CD8-positive, alpha-beta memory T cell (primary cell): ENCODE measurements at regions not wholly inside any gene's neighbourhood (a gene's known extent, or its start where the extent isn't known, plus 50 kb on each side); places are given as distances from the start of the nearest gene placed in this dataset.

ENCODE experiments used
- CTCF ChIA-PET: fragments of 350-600 bp; sonication (Branson Sonifier 250); formaldehyde crosslinking; loops from one replicate; lab custom pipeline; 2021; ENCODE audit warnings: antibody characterized with exemption; lab: Charles Lee
- POLR2A ChIA-PET: fragments of 350-600 bp; sonication (Branson Sonifier 250); formaldehyde crosslinking; loops from one replicate; lab custom pipeline; 2021; ENCODE audit warnings: antibody characterized with exemption; lab: Charles Lee
- DNase-seq, 5 donors: peaks; one replicate each; pipeline versions ENCODE4 v3.0.0 to v3.0.0-alpha.2; 2020 to 2022; ENCODE audit warnings: mixed read lengths in 1 of 5
- H3K27ac ChIP-seq: one replicate; pipeline ENCODE4 v1.7.0; 2013; ENCODE audit warnings: low read depth, mild to moderate bottlenecking, low read length, moderate library complexity
- H3K27me3 ChIP-seq: 2 replicates; pipeline ENCODE4 v1.7.0; 2013; ENCODE audit warnings: low read length, mild to moderate bottlenecking; ENCODE audit not compliant: insufficient read depth, poor library complexity, severe bottlenecking
- H3K36me3 ChIP-seq: 2 replicates; pipeline ENCODE4 v1.7.0; 2013; ENCODE audit warnings: mild to moderate bottlenecking, low read length, moderate library complexity; ENCODE audit not compliant: insufficient read depth
- H3K4me1 ChIP-seq: 2 replicates; pipeline ENCODE4 v1.7.0; 2013; ENCODE audit warnings: mild to moderate bottlenecking, low read length, moderate library complexity; ENCODE audit not compliant: insufficient read depth
- H3K4me3 ChIP-seq: 2 replicates; pipeline ENCODE4 v1.7.0; 2013; ENCODE audit warnings: mild to moderate bottlenecking, low read length
- H3K9me3 ChIP-seq: 2 replicates; pipeline ENCODE4 v1.7.0; 2013; ENCODE audit warnings: mild to moderate bottlenecking, low read length
- H3K27ac Mint-ChIP-seq, 8 donors: one replicate each; pipeline ENCODE4 v1.8.0; 2020 to 2021; ENCODE audit warnings: mixed read lengths in 8 of 8, mild to moderate bottlenecking in 6 of 8, inconsistent platforms in 3 of 8, moderate library complexity in 3 of 8
- H3K27me3 Mint-ChIP-seq, 2 donors: one replicate each; pipeline ENCODE4 v1.8.0; 2020 to 2021; ENCODE audit warnings: mixed read lengths in 2 of 2, mild to moderate bottlenecking in 1 of 2, moderate library complexity in 1 of 2
- H3K36me3 Mint-ChIP-seq, 3 donors: one replicate each; pipeline ENCODE4 v1.8.0; 2020 to 2021; ENCODE audit warnings: mixed read lengths in 3 of 3, inconsistent platforms in 1 of 3, mild to moderate bottlenecking in 1 of 3
- H3K4me1 Mint-ChIP-seq, 3 donors: one replicate each; pipeline ENCODE4 v1.8.0; 2020 to 2021; ENCODE audit warnings: mixed read lengths in 3 of 3, inconsistent platforms in 1 of 3, mild to moderate bottlenecking in 1 of 3
- H3K4me3 Mint-ChIP-seq, 7 donors: one replicate each; pipeline ENCODE4 v1.8.0; 2020 to 2021; ENCODE audit warnings: mixed read lengths in 7 of 7, mild to moderate bottlenecking in 6 of 7, moderate library complexity in 4 of 7, inconsistent platforms in 2 of 7
- H3K9me3 Mint-ChIP-seq, 5 donors: one replicate each; pipeline ENCODE4 v1.8.0; 2020 to 2022; ENCODE audit warnings: mixed read lengths in 5 of 5, mild to moderate bottlenecking in 3 of 5, moderate library complexity in 2 of 5, inconsistent platforms in 1 of 5

DNA sequence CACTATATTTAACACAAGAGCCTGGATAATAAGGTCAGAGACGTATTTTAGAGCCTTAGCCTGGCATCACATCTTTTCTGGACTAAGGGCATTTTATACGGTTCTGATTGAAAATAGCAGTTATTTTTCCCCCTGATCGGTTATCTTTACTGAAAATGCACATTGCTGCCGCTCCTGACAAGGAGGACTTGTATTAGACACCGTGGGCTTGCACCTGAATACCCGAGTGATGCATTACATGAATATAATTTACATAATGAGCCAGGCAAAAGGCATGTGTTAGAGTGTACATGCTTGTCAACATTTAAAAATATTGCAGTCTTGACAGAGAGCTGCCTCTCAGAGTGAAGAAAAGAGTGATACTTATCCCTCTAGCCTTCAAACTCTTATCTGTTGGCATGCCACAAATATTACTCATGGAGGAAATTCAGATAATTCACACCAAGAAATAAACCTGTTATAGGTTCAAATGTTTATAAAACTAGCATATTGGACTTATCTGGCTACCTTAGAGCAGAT is 470.5 kb upstream of the ETAA1 start:
- peaks cover 0 to 6% (median 0%) of the 10 kb centered on the region in 5 donors for H3K9me3 Mint-ChIP-seq
- Histone ChIP-seq H3K4me3 (no peak overlapping the region), H3K36me3 (no peaks in the 10 kb centered on the region), H3K27me3 (no peaks in the 10 kb centered on the region), H3K27ac (no peak overlapping the region), H3K9me3 (no peaks in the 10 kb centered on the region), H3K4me1 (no peaks in the 10 kb centered on the region)
- POLR2A ChIA-PET = no interaction called here
- no peak overlapping the region for H3K27ac Mint-ChIP-seq
- no peaks in the 10 kb centered on the region for H3K27me3 Mint-ChIP-seq
- DNase-seq = no peak
- H3K4me3 Mint-ChIP-seq = no peak overlapping the region
- H3K36me3 Mint-ChIP-seq = no peaks in the 10 kb centered on the region
- CTCF ChIA-PET = no interaction called here
- no peaks in the 10 kb centered on the region for H3K4me1 Mint-ChIP-seq

DNA sequence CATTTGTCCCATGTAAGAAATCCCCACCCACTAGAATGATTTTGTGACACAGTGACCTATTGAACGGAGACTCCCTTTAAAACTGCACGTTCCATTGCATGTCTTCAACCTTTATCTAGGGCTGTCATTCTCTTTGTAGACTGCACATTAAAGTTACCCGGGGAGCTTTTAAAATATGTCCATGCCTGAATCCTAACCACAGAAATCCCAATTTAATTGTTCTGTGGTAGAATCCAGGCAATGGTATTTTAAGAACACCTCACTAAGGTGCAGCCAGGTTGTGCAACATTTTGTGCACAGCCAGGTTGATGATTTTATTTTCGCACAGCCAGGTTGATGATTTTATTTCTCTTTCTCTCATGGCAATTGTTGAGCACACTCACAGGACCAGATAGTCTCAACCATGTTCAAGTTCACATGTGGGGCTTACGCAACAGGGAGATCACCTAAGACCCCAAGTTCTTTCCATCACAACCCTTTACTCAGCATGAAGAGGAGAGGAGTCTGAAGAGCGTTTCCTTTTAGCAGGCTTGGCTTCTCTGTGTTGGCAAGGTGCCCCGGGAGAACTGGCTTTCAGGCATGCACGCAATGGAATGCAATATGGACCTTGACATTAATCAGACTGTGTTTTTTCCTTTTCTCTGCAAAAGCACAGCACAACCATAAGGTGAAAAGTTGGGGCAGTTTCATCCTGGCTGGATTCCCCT is 467.3 kb upstream of the ETAA1 start:
- Mint-ChIP-seq H3K27ac (no peak overlapping the region), H3K27me3 (no peaks in the 10 kb centered on the region), H3K9me3 (peaks cover 0 to 10% (median 0%) of the 10 kb centered on the region in 5 donors), H3K4me3 (no peak overlapping the region), H3K4me1 (no peaks in the 10 kb centered on the region), H3K36me3 (no peaks in the 10 kb centered on the region)
- H3K9me3 ChIP-seq = no peaks in the 10 kb centered on the region
- H3K4me3 ChIP-seq = no peak overlapping the region
- H3K27me3 ChIP-seq = no peaks in the 10 kb centered on the region
- H3K36me3 ChIP-seq = no peaks in the 10 kb centered on the region
- no peak for DNase-seq
- ChIA-PET CTCF (no interaction called here), POLR2A (no interaction called here)
- H3K27ac ChIP-seq = no peak overlapping the region
- H3K4me1 ChIP-seq = no peaks in the 10 kb centered on the region

DNA sequence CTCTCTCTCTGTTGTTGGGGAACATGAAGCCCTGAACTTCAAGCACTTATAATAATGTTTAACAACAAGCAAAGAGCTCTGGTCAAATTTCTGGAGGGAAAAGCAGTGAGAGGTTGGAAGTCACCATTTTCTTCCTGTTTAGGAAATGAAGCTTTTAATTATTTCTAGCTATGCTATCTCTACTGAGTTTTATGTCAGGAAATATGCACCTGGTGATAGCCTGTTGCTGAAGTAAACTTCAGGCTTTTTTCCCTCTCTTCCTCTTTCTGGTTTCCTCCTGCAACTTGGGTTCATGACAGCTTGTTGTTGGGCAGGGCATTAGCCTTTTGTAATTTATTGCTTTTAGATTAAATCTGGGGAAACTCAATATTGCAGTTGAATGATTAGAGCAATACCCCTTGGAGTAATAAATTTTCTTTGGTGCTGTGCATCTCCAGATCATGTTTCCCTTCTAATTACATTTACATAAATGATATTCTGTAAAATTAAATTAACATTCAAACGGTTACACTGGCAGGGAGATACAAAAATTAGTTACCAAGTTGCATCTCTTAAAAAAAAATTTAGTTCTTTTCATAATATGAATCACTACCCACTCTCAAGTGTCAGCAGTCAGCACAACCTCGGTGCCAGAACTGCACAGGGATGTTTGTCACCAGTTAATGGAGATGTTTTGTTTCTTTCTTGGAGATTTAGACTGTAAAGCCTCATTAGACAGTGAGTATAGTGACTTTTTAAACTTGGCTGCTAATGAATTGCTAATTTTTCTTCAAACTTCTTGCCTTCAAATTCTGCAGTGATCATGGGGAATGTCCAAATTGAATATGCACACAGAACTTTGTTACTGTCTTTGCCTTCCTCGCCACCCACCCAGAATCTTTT is 466.6 kb upstream of the ETAA1 start:
- Mint-ChIP-seq H3K4me3 (no peak overlapping the region), H3K27ac (no peak overlapping the region), H3K9me3 (peaks cover 0 to 4% (median 0%) of the 10 kb centered on the region in 5 donors), H3K4me1 (no peaks in the 10 kb centered on the region), H3K27me3 (no peaks in the 10 kb centered on the region), H3K36me3 (no peaks in the 10 kb centered on the region)
- Histone ChIP-seq H3K36me3 (no peaks in the 10 kb centered on the region), H3K9me3 (no peaks in the 10 kb centered on the region), H3K27ac (no peak overlapping the region), H3K4me1 (no peaks in the 10 kb centered on the region), H3K27me3 (no peaks in the 10 kb centered on the region), H3K4me3 (no peak overlapping the region)
- POLR2A ChIA-PET = no interaction called here
- CTCF ChIA-PET = no interaction called here
- DNase-seq = no peak

DNA sequence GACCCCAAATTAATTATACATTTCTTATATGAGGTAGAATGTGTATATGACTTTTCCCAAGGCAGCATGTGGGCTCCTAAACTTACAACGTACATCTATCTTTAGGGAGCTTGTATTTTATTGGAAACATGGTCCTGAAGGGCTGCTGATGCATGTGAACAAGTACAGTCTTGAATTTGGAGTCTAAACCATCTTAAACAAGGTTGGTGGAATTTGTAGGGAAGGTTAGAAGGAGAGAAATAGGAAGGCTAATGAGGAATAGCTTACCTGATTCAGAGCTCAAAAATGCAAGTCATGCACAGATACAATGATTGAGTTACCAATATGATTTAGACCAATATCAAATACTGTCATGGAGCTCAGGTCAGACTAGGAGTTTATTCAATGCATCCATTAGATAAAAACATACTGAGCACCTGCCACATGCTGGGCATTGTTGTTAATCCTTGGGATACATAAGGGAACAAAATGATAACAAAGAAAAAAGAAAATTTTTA is 458.6 kb upstream of the ETAA1 start:
- no peak overlapping the region for H3K4me3 Mint-ChIP-seq
- no peaks in the 10 kb centered on the region for H3K27me3 Mint-ChIP-seq
- CTCF ChIA-PET = no interaction called here
- H3K9me3 Mint-ChIP-seq = peaks cover 0 to 8% (median 1%) of the 10 kb centered on the region in 5 donors
- no peak for DNase-seq
- no peaks in the 10 kb centered on the region for H3K4me1 Mint-ChIP-seq
- Histone ChIP-seq H3K36me3 (no peaks in the 10 kb centered on the region), H3K27ac (no peak overlapping the region), H3K9me3 (no peaks in the 10 kb centered on the region), H3K27me3 (no peaks in the 10 kb centered on the region), H3K4me1 (no peaks in the 10 kb centered on the region), H3K4me3 (no peak overlapping the region)
- no peaks in the 10 kb centered on the region for H3K36me3 Mint-ChIP-seq
- POLR2A ChIA-PET = no interaction called here
- no peak overlapping the region for H3K27ac Mint-ChIP-seq

DNA sequence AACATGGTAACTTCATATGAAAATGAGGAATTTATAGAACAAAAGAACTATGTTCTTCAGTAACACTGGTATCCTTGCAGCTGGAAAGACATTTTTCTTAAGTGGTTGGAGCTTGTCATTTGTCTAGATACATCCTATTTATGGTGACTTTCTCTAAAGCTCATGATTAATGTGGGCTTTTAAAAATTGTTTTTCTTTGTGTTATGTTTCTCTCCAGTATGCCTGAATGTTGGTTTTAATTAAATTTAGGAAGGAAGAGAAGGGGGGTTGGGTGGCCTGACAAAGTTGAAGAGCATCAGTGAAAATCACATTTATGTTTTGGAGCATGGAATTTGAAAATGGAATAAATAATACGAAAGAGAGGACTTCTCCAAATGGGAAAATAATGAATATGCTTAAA is 457.1 kb upstream of the ETAA1 start:
- no peaks in the 10 kb centered on the region for H3K36me3 Mint-ChIP-seq
- H3K4me1 ChIP-seq = no peaks in the 10 kb centered on the region
- no peak overlapping the region for H3K27ac ChIP-seq
- H3K4me3 Mint-ChIP-seq = no peak overlapping the region
- H3K4me1 Mint-ChIP-seq = no peaks in the 10 kb centered on the region
- H3K27me3 ChIP-seq = no peaks in the 10 kb centered on the region
- H3K36me3 ChIP-seq = no peaks in the 10 kb centered on the region
- H3K9me3 Mint-ChIP-seq = peaks cover 0 to 8% (median 1%) of the 10 kb centered on the region in 5 donors
- ChIA-PET POLR2A (no interaction called here), CTCF (no interaction called here)
- no peaks in the 10 kb centered on the region for H3K9me3 ChIP-seq
- H3K4me3 ChIP-seq = no peak overlapping the region
- no peaks in the 10 kb centered on the region for H3K27me3 Mint-ChIP-seq
- DNase-seq = no peak
- H3K27ac Mint-ChIP-seq = no peak overlapping the region

DNA sequence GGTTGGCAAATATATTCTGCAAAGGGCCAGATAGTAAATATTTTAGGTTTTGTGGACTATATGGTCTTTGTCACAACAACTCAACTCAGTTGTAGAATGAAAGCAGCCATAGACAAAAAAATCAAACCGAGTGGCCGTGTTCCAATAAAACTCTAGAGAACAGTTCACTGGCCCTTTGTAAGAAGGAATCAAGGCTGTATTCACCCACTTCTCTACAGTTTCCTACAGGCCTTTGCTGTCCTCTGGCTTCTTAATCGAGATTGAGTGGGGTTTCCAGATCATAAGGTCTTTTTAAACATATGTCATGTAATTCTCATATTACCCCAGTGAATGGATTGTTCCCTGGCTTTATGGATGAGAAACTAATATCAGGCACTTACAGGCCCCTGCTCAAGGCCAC is 448.9 kb upstream of the ETAA1 start:
- Histone ChIP-seq H3K4me3 (no peak overlapping the region), H3K36me3 (no peaks in the 10 kb centered on the region), H3K27me3 (no peaks in the 10 kb centered on the region), H3K4me1 (no peaks in the 10 kb centered on the region), H3K9me3 (no peaks in the 10 kb centered on the region), H3K27ac (no peak overlapping the region)
- ChIA-PET CTCF (no interaction called here), POLR2A (no interaction called here)
- Mint-ChIP-seq H3K36me3 (no peaks in the 10 kb centered on the region), H3K27me3 (peaks cover 0 to 2% of the 10 kb centered on the region in 2 donors), H3K4me1 (no peaks in the 10 kb centered on the region), H3K9me3 (peaks cover 0 to 4% (median 2%) of the 10 kb centered on the region in 5 donors), H3K4me3 (no peak overlapping the region), H3K27ac (no peak overlapping the region)
- no peak for DNase-seq

DNA sequence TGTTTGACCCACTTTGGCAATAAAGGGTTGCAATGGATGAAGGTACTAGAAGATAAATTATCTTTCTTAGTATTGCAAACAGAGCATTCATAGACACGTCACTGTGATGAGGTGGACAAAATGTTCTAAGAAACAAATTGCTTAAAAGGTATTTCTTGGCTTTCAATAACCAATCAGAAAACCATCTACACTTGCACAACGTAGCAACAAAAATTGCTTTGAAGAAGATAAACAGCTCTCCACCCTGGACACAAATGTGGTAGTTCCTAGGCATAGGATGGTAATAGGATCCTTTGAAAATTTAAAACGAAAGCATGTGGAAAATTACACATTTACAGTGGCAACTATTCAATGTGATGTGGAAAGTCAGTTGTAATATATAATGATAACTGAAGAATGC is 439.9 kb upstream of the ETAA1 start:
- Mint-ChIP-seq H3K27me3 (no peaks in the 10 kb centered on the region), H3K27ac (no peak overlapping the region), H3K4me3 (no peak overlapping the region), H3K9me3 (peaks cover 0 to 3% (median 0%) of the 10 kb centered on the region in 5 donors), H3K4me1 (no peaks in the 10 kb centered on the region), H3K36me3 (no peaks in the 10 kb centered on the region)
- H3K4me3 ChIP-seq = no peak overlapping the region
- no peak overlapping the region for H3K27ac ChIP-seq
- H3K27me3 ChIP-seq = no peaks in the 10 kb centered on the region
- ChIA-PET POLR2A (no interaction called here), CTCF (no interaction called here)
- H3K36me3 ChIP-seq = no peaks in the 10 kb centered on the region
- H3K9me3 ChIP-seq = no peaks in the 10 kb centered on the region
- no peaks in the 10 kb centered on the region for H3K4me1 ChIP-seq
- no peak for DNase-seq

DNA sequence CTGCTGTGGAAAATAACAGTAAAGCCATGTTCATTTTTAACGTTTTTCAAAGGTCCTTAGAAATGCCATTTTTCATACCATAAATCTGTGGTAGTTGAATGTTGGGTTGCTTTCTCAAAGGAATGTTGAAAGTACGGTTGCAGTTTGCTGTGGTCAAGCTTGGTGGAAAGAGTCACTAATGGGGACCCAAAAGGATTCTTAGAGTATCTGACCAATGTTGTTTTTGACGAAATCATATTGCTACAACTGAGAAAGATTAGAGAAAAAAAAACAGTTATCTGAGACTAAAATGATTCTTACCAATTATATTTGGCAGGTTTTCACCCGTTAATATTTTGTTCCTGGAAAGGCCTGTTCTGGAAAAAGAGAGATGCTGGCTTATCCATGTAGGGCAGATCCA is 439.5 kb upstream of the ETAA1 start:
- H3K36me3 Mint-ChIP-seq = no peaks in the 10 kb centered on the region
- ChIA-PET CTCF (no interaction called here), POLR2A (no interaction called here)
- Histone ChIP-seq H3K27ac (no peak overlapping the region), H3K36me3 (no peaks in the 10 kb centered on the region), H3K4me3 (no peak overlapping the region), H3K9me3 (no peaks in the 10 kb centered on the region), H3K4me1 (no peaks in the 10 kb centered on the region), H3K27me3 (no peaks in the 10 kb centered on the region)
- no peak for DNase-seq
- no peak overlapping the region for H3K27ac Mint-ChIP-seq
- H3K4me1 Mint-ChIP-seq = no peaks in the 10 kb centered on the region
- peaks cover 0 to 3% (median 0%) of the 10 kb centered on the region in 5 donors for H3K9me3 Mint-ChIP-seq
- no peaks in the 10 kb centered on the region for H3K27me3 Mint-ChIP-seq
- no peak overlapping the region for H3K4me3 Mint-ChIP-seq
